ENCODE measurements at regions not wholly inside any gene's neighbourhood (a gene's known extent, or its start where the extent isn't known, plus 50 kb on each side); places are given as distances from the start of the nearest gene placed in this dataset.

- Histone ChIP-seq H3K36me3 (ENCODE audit: control insufficient read depth in 4 of 4, insufficient read depth in 3 of 4, low read depth in 1 of 4, low read length in 3 of 4) (no peaks in the 10 kb centered on the region), H3K9ac (ENCODE audit: low read depth in 1 of 2, low read length in 2 of 2) (no peak overlapping the region), H3K27ac (ENCODE audit: low read depth in 1 of 2, low read length in 2 of 2) (no peak overlapping the region), H3K9me3 (ENCODE audit: control insufficient read depth in 4 of 4, low read length in 3 of 4) (no peaks in the 10 kb centered on the region), H3K4me3 (ENCODE audit: low read depth in 1 of 3, low read length in 3 of 3) (no peak overlapping the region), H3K4me1 (ENCODE audit: control insufficient read depth in 4 of 4, insufficient read depth in 4 of 4, low read length in 3 of 4) (peaks cover 0 to 2% (median 0%) of the 10 kb centered on the region in 4 donors), H3K27me3 (ENCODE audit: control insufficient read depth in 4 of 4, insufficient read depth in 4 of 4, low read length in 3 of 4) (peaks cover 0 to 12% (median 1%) of the 10 kb centered on the region in 4 donors)
- TF ChIP-seq RXRA (IDR thresholded peaks at IDR 0.05) (no peak), JUND (IDR thresholded peaks at IDR 0.05) (no peak), YY1 (IDR thresholded peaks at IDR 0.05) (no peak), TAF1 (conservative IDR thresholded peaks at IDR 0.05) (no peak)
- TF ChIP-seq, protein P1, sequence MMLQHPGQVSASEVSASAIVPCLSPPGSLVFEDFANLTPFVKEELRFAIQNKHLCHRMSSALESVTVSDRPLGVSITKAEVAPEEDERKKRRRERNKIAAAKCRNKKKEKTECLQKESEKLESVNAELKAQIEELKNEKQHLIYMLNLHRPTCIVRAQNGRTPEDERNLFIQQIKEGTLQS (IDR thresholded peaks at IDR 0.05) = no peak
- TF ChIP-seq, protein P2, sequence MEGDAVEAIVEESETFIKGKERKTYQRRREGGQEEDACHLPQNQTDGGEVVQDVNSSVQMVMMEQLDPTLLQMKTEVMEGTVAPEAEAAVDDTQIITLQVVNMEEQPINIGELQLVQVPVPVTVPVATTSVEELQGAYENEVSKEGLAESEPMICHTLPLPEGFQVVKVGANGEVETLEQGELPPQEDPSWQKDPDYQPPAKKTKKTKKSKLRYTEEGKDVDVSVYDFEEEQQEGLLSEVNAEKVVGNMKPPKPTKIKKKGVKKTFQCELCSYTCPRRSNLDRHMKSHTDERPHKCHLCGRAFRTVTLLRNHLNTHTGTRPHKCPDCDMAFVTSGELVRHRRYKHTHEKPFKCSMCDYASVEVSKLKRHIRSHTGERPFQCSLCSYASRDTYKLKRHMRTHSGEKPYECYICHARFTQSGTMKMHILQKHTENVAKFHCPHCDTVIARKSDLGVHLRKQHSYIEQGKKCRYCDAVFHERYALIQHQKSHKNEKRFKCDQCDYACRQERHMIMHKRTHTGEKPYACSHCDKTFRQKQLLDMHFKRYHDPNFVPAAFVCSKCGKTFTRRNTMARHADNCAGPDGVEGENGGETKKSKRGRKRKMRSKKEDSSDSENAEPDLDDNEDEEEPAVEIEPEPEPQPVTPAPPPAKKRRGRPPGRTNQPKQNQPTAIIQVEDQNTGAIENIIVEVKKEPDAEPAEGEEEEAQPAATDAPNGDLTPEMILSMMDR (IDR thresholded peaks at IDR 0.05; ENCODE audit: low read depth, low read length, missing input control) = no peak
- no peak for DNase-seq (ENCODE audit: low spot score)
- whole genome bisulfite sequencing = 86% methylated on average over 3 of the region's 3 CpGs
Measured at GRCh38 chr11:130631119-130631518, 182.7 kb downstream of the ADAMTS15 start.

- 68% methylated on average over 2 of the region's 2 CpGs for WGBS
- Histone ChIP-seq H3K9me3 (ENCODE audit: control insufficient read depth in 4 of 4, low read length in 3 of 4) (no peaks in the 10 kb centered on the region), H3K27me3 (ENCODE audit: control insufficient read depth in 4 of 4, insufficient read depth in 4 of 4, low read length in 3 of 4) (peaks cover 0 to 12% (median 1%) of the 10 kb centered on the region in 4 donors), H3K36me3 (ENCODE audit: control insufficient read depth in 4 of 4, insufficient read depth in 3 of 4, low read depth in 1 of 4, low read length in 3 of 4) (no peaks in the 10 kb centered on the region), H3K4me1 (ENCODE audit: control insufficient read depth in 4 of 4, insufficient read depth in 4 of 4, low read length in 3 of 4) (peaks cover 0 to 2% (median 0%) of the 10 kb centered on the region in 4 donors), H3K9ac (ENCODE audit: low read depth in 1 of 2, low read length in 2 of 2) (no peak overlapping the region), H3K4me3 (ENCODE audit: low read depth in 1 of 3, low read length in 3 of 3) (no peak overlapping the region), H3K27ac (ENCODE audit: low read depth in 1 of 2, low read length in 2 of 2) (no peak overlapping the region)
- no peak for DNase-seq (ENCODE audit: low spot score)
- TF ChIP-seq NR2F2 (IDR thresholded peaks at IDR 0.05) = no peak
- no peak for TF ChIP-seq JUND (IDR thresholded peaks at IDR 0.05)
- no peak for TF ChIP-seq MAX (IDR thresholded peaks at IDR 0.05)
- no peak for TF ChIP-seq FOXA2 (IDR thresholded peaks at IDR 0.05)
- TF ChIP-seq RXRA (IDR thresholded peaks at IDR 0.05) = no peak
- no peak for TF ChIP-seq HNF4A (conservative IDR thresholded peaks at IDR 0.05)
- no peak for TF ChIP-seq YY1 (IDR thresholded peaks at IDR 0.05)
- TF ChIP-seq GABPA (IDR thresholded peaks at IDR 0.05 in 1 of 2, conservative IDR thresholded peaks at IDR 0.05 in 1 of 2) = no peak
Measured at GRCh38 chr11:130633466-130633865, 185.0 kb downstream of the ADAMTS15 start.

GRCh38 chr11:130634186-130634585 is 185.7 kb downstream of the ADAMTS15 start:
- Histone ChIP-seq H3K27ac (ENCODE audit: low read depth in 1 of 2, low read length in 2 of 2) (no peak overlapping the region), H3K9ac (ENCODE audit: low read depth in 1 of 2, low read length in 2 of 2) (no peak overlapping the region), H3K4me3 (ENCODE audit: low read depth in 1 of 3, low read length in 3 of 3) (no peak overlapping the region), H3K9me3 (ENCODE audit: control insufficient read depth in 4 of 4, low read length in 3 of 4) (no peaks in the 10 kb centered on the region), H3K4me1 (ENCODE audit: control insufficient read depth in 4 of 4, insufficient read depth in 4 of 4, low read length in 3 of 4) (peaks cover 0 to 2% (median 0%) of the 10 kb centered on the region in 4 donors), H3K27me3 (ENCODE audit: control insufficient read depth in 4 of 4, insufficient read depth in 4 of 4, low read length in 3 of 4) (peaks cover 0 to 12% (median 1%) of the 10 kb centered on the region in 4 donors), H3K36me3 (ENCODE audit: control insufficient read depth in 4 of 4, insufficient read depth in 3 of 4, low read depth in 1 of 4, low read length in 3 of 4) (no peaks in the 10 kb centered on the region)
- WGBS = 88% methylated on average over 4 of the region's 4 CpGs
- DNase-seq (ENCODE audit: low spot score) = no peak
- TF ChIP-seq RAD21 (IDR thresholded peaks at IDR 0.05) (no peak), RXRA (IDR thresholded peaks at IDR 0.05) (no peak), REST (IDR thresholded peaks at IDR 0.05) (no peak), SP1 (IDR thresholded peaks at IDR 0.05) (no peak), FOXA1 (IDR thresholded peaks at IDR 0.05) (no peak), MAX (IDR thresholded peaks at IDR 0.05) (no peak), TAF1 (conservative IDR thresholded peaks at IDR 0.05) (no peak), EGR1 (IDR thresholded peaks at IDR 0.05; ENCODE audit: low read depth in 2 of 2) (no peak), HNF4G (IDR thresholded peaks at IDR 0.05) (no peak), ZBTB33 (IDR thresholded peaks at IDR 0.05) (no peak), NR2F2 (IDR thresholded peaks at IDR 0.05) (no peak), HNF4A (conservative IDR thresholded peaks at IDR 0.05) (no peak)
- TF ChIP-seq, protein P2 (IDR thresholded peaks at IDR 0.05; ENCODE audit: low read depth, low read length, missing input control) = no peak
